IMR-90 (cell line): ENCODE measurements at regions not wholly inside any gene's neighbourhood (a gene's known extent, or its start where the extent isn't known, plus 50 kb on each side); places are given as distances from the start of the nearest gene placed in this dataset.

Source experiments
- ATAC-seq: fragments of 200-7000 bp; cut with Tn5 transposase; 2 replicates; pipeline ENCODE4 v1.9.1; 2020; ENCODE audit warnings: low read depth, mild to moderate bottlenecking, moderate library complexity
- BruUV-seq: library from RNA; stranded (reverse); fragments of 400-500 nt; replicated peaks from 2 replicates; lab custom pipeline; 2021; lab: Mats Ljungman, UMichigan
- CTCF ChIA-PET: fragments of 300-600 bp; formaldehyde crosslinking; extraction: SDS; loops from one replicate; lab custom pipeline; 2021; ENCODE audit warnings: antibody characterized with exemption; lab: Yijun Ruan, JAX
- POLR2A ChIA-PET: fragments of 300-600 bp; sonication (Branson Sonifier 250); formaldehyde crosslinking; loops from one replicate; lab custom pipeline; 2022; ENCODE audit warnings: antibody characterized with exemption; ENCODE audit not compliant: unreplicated experiment; lab: Charles Lee
- DNase-seq: peaks from one replicate; pipeline ENCODE4 v3.0.0; 2013
- H2AFZ ChIP-seq: replicated peaks from 2 replicates; pipeline ENCODE3; 2013; ENCODE audit warnings: low read length, mild to moderate bottlenecking; ENCODE audit not compliant: poor library complexity
- H2AK5ac ChIP-seq: 2 replicates; pipeline ENCODE4 v1.6.1; 2013; ENCODE audit warnings: low read depth, low read length, inconsistent platforms
- H2AK9ac ChIP-seq: replicated peaks from 2 replicates; pipeline ENCODE3; 2013; ENCODE audit warnings: mild to moderate bottlenecking, low read depth, low read length, moderate library complexity; ENCODE audit not compliant: poor library complexity
- H2BK120ac ChIP-seq: 2 replicates; pipeline ENCODE4 v1.6.1; 2013; ENCODE audit warnings: low read depth, low read length, inconsistent platforms
- H2BK15ac ChIP-seq: 3 replicates; pipeline ENCODE4 v1.6.1; 2013; ENCODE audit warnings: low read depth, low read length, inconsistent platforms
- H2BK20ac ChIP-seq: 2 replicates; pipeline ENCODE4 v1.6.1; 2013; ENCODE audit warnings: low read depth, mild to moderate bottlenecking, inconsistent platforms, low read length, moderate library complexity
- H2BK5ac ChIP-seq: 2 replicates; pipeline ENCODE4 v1.6.1; 2013; ENCODE audit warnings: mild to moderate bottlenecking, low read depth, low read length, inconsistent platforms; ENCODE audit not compliant: poor library complexity, severe bottlenecking
- H3K14ac ChIP-seq: replicated peaks from 2 replicates; pipeline ENCODE4 v1.6.1; 2013; ENCODE audit warnings: low read depth, low read length, inconsistent platforms
- H3K18ac ChIP-seq: 2 replicates; pipeline ENCODE4 v1.6.1; 2013; ENCODE audit warnings: low read depth, low read length, control low read depth
- H3K23ac ChIP-seq: 2 replicates; pipeline ENCODE4 v1.6.1; 2013; ENCODE audit warnings: low read depth, low read length, inconsistent platforms
- H3K27ac ChIP-seq: 2 replicates; pipeline ENCODE4 v1.5.1; 2013; ENCODE audit warnings: mild to moderate bottlenecking, control low read depth, low read length; ENCODE audit not compliant: insufficient read depth
- H3K27me3 ChIP-seq: 2 replicates; pipeline ENCODE4 v1.6.1; 2013; ENCODE audit warnings: low read length; ENCODE audit not compliant: control insufficient read depth, insufficient read depth
- H3K36me3 ChIP-seq: 2 replicates; pipeline ENCODE4 v1.6.1; 2013; ENCODE audit warnings: low read length, mixed read lengths; ENCODE audit not compliant: control insufficient read depth, insufficient read depth
- H3K4ac ChIP-seq: 2 replicates; pipeline ENCODE4 v1.6.1; 2013; ENCODE audit warnings: low read depth, low read length, inconsistent platforms
- H3K4me1 ChIP-seq: 2 replicates; pipeline ENCODE4 v1.6.1; 2013; ENCODE audit warnings: low read length, mixed read lengths; ENCODE audit not compliant: control insufficient read depth, insufficient read depth
- H3K4me2 ChIP-seq: 2 replicates; pipeline ENCODE4 v1.6.1; 2013; ENCODE audit warnings: low read depth, mild to moderate bottlenecking, control low read depth, low read length, moderate library complexity
- H3K4me3 ChIP-seq: 2 replicates; pipeline ENCODE4 v1.5.1; 2013; ENCODE audit warnings: low read depth, mild to moderate bottlenecking, control low read depth, low read length, moderate library complexity; ENCODE audit not compliant: insufficient read depth
- H3K56ac ChIP-seq: 2 replicates; pipeline ENCODE4 v1.6.1; 2013; ENCODE audit warnings: low read length, inconsistent platforms; ENCODE audit not compliant: insufficient read depth; ENCODE audit errors: extremely low read depth
- H3K79me1 ChIP-seq, 2 experiments: 2 replicates each; pipeline ENCODE4 v1.6.1; 2013; ENCODE audit warnings: low read length in 2 of 2, inconsistent platforms in 1 of 2, low read depth in 1 of 2
- H3K9ac ChIP-seq: 2 replicates; pipeline ENCODE4 v1.6.1; 2013; ENCODE audit warnings: low read depth, low read length, control low read depth
- H3K9me1 ChIP-seq: 2 replicates; pipeline ENCODE4 v1.6.1; 2013; ENCODE audit warnings: low read length, inconsistent platforms; ENCODE audit not compliant: insufficient read depth
- H3K9me3 ChIP-seq: 2 replicates; pipeline ENCODE4 v1.6.1; 2013; ENCODE audit warnings: low read length; ENCODE audit not compliant: control insufficient read depth, insufficient read depth
- H4K20me1 ChIP-seq: 2 replicates; pipeline ENCODE4 v1.6.1; 2013; ENCODE audit warnings: low read length, inconsistent platforms; ENCODE audit not compliant: insufficient read depth
- H4K5ac ChIP-seq: 2 replicates; pipeline ENCODE4 v1.6.1; 2013; ENCODE audit warnings: mild to moderate bottlenecking, low read depth, low read length, control low read depth
- H4K8ac ChIP-seq, 2 experiments: 2 replicates each; pipeline ENCODE4 v1.6.1; 2013; ENCODE audit warnings: low read depth in 2 of 2, low read length in 2 of 2, control low read depth in 1 of 2, inconsistent platforms in 1 of 2
- H4K91ac ChIP-seq: 2 replicates; pipeline ENCODE4 v1.6.1; 2013; ENCODE audit warnings: low read depth, low read length, inconsistent platforms; ENCODE audit not compliant: insufficient read depth
- CHD1 ChIP-seq: IDR thresholded peaks from 2 replicates; pipeline ENCODE4 v1.6.1; 2012; ENCODE audit warnings: low read depth, low read length, improper control_type of control experiment
- FOS ChIP-seq: fragments of 150-350 bp; IDR thresholded peaks from 2 replicates; pipeline ENCODE4 v1.6.1; 2016; ENCODE audit warnings: low read depth, low read length
- WGBS, 2 experiments: methylation state at CpG; one replicate each; pipeline versions ENCODE4 v1.1.5 to v1.1.7; 2013; ENCODE audit warnings: missing lambda C conversion rate in 2 of 2; ENCODE audit not compliant: insufficient read length in 1 of 2; ENCODE audit errors: extremely low coverage in 2 of 2; 5-methylcytosine and 5-hydroxymethylcytosine counted together
- dilution Hi-C: fragments of 300-500 bp; cut with HindIII; formaldehyde crosslinking; loops from one replicate; pipeline ENCODE4 v1.14.3; 2018; ENCODE audit warnings: low sequenced_read_pairs; ENCODE audit not compliant: unreplicated experiment
- in situ Hi-C: fragments of 300-500 bp; cut with MboI; formaldehyde crosslinking; loops from 3 replicates; pipeline ENCODE4 v1.14.3; 2019; ENCODE audit warnings: low sequenced_read_pairs, inconsistent platforms, mixed read lengths
- intact Hi-C: fragments of 100-400 bp; cut with micrococcal nuclease; formaldehyde crosslinking; loops from 2 replicates; pipeline ENCODE4 v1.10.0; 2022
- TF ChIP-seq, protein P1 (sequence below): conservative IDR thresholded peaks from 2 replicates; pipeline ENCODE4 v1.5.1; 2012; ENCODE audit warnings: mild to moderate bottlenecking, low read depth, low read length, improper control_type of control experiment

DNA sequence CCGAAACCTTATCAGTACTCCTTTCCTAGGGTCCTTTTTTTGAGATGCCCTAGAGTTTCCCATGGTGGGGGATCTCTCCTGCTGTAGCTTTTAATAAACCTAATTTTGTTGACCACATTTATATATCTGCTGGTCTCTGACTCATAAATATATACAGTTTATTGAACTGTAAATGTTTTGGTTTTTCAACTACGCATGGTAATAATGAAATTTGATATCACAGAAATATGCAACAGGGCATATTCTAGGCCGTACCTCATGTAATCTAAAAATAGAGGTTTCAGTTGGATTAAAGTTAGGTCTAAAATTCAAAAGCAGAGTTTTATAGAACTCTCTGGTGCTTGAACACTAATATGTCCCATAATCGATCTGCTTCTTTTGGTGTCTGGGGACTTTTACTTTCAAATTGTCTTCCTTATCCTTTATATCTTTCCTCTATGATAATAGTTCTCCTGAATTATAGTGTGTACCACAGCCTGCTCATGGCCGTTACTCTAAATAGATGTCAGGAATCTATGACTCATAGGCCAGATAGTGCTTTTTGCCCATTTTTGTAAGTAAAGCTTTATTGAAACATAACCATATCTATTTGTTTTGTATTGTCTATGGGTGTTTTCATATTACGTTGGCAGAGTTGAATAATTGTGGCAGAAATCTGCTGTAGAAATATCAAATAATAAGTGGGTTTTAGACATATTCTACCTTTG, 324.8 kb upstream of the PCDH9 start:
- H3K56ac ChIP-seq: no peak overlapping the region
- no peak overlapping the region for H2BK20ac ChIP-seq
- no peak overlapping the region for H2AFZ ChIP-seq
- H3K4me3 ChIP-seq: no peak overlapping the region
- H3K9me3 ChIP-seq: peaks cover 2% of the 10 kb centered on the region
- H4K91ac ChIP-seq: no peak overlapping the region
- no peak overlapping the region for H3K23ac ChIP-seq
- ATAC-seq: peak; percentile 88
- peak overlapping the region; percentile 1; the same call in 1 of the 2 replicates for H3K27ac ChIP-seq
- no peaks in the 10 kb centered on the region for H3K79me1 ChIP-seq
- H2AK9ac ChIP-seq: no peak overlapping the region
- H4K20me1 ChIP-seq: no peaks in the 10 kb centered on the region
- H4K8ac ChIP-seq: no peak overlapping the region
- H3K4me1 ChIP-seq: peaks cover 5% of the 10 kb centered on the region; the same call in 1 of the 2 replicates
- H2BK15ac ChIP-seq: no peak overlapping the region
- in situ Hi-C loops: no loop called here
- no peaks in the 10 kb centered on the region for H3K27me3 ChIP-seq
- ChIA-PET POLR2A (no interaction called here), CTCF (interaction anchor here (1.1 kb wide), 1 partner anchor 19 kb away, joined by 3 read pairs; no protein-coding TSS in a partner anchor)
- TF ChIP-seq, protein P1, sequence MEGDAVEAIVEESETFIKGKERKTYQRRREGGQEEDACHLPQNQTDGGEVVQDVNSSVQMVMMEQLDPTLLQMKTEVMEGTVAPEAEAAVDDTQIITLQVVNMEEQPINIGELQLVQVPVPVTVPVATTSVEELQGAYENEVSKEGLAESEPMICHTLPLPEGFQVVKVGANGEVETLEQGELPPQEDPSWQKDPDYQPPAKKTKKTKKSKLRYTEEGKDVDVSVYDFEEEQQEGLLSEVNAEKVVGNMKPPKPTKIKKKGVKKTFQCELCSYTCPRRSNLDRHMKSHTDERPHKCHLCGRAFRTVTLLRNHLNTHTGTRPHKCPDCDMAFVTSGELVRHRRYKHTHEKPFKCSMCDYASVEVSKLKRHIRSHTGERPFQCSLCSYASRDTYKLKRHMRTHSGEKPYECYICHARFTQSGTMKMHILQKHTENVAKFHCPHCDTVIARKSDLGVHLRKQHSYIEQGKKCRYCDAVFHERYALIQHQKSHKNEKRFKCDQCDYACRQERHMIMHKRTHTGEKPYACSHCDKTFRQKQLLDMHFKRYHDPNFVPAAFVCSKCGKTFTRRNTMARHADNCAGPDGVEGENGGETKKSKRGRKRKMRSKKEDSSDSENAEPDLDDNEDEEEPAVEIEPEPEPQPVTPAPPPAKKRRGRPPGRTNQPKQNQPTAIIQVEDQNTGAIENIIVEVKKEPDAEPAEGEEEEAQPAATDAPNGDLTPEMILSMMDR: no peak
- TF ChIP-seq CHD1 (no peak), FOS (peak; percentile 69)
- no CpG with 5 or more reads among the region's 6 CpGs for WGBS, 2 experiments
- H3K18ac ChIP-seq: no peak overlapping the region
- H3K36me3 ChIP-seq: no peaks in the 10 kb centered on the region
- intact Hi-C loops: loop anchor here (2.0 kb wide), 1 partner anchor 66 kb away; no protein-coding TSS in a partner anchor
- H2AK5ac ChIP-seq: no peak overlapping the region
- BruUV-seq: no TSS peak
- dilution Hi-C loops: no loop called here
- peak overlapping the region; percentile 62 for H3K4me2 ChIP-seq
- peak overlapping the region; percentile 60 for H2BK5ac ChIP-seq
- H3K9ac ChIP-seq: no peak overlapping the region
- peak; percentile 76 for DNase-seq
- no peak overlapping the region for H3K4ac ChIP-seq
- H2BK120ac ChIP-seq: no peak overlapping the region
- H3K14ac ChIP-seq: no peak overlapping the region
- H3K9me1 ChIP-seq: no peaks in the 10 kb centered on the region
- no peak overlapping the region for H4K5ac ChIP-seq
